Epidermal melanocyte (primary cell): ENCODE measurements at regions not wholly inside any gene's neighbourhood (a gene's known extent, or its start where the extent isn't known, plus 50 kb on each side); places are given as distances from the start of the nearest gene placed in this dataset.
"Not testable (repeated sequence)": the region's sequence is repeated elsewhere in the genome, so short reads cannot be mapped to it uniquely, and the experiment has no call there.

Source experiments
- DNase-seq: peaks from one replicate; pipeline ENCODE4 v3.0.0; 2011; ENCODE audit warnings: low spot score; ENCODE audit not compliant: insufficient read length

- DNase-seq, result not testable (repeated sequence)
Measured at GRCh38 chr7:51386806-51387568, 70.4 kb upstream of the COBL start.

GRCh38 chr7:51386184-51386583 is 69.6 kb upstream of the COBL start:
- DNase-seq, result not testable (repeated sequence)

- not testable (repeated sequence) for DNase-seq
Measured at GRCh38 chr7:51382243-51382642, 65.6 kb upstream of the COBL start.

GRCh38 chr7:51376420-51377092 is 59.9 kb upstream of the COBL start:
- no peak for DNase-seq

GRCh38 chr7:51374936-51375335 is 58.3 kb upstream of the COBL start:
- no peak for DNase-seq

GRCh38 chr7:51373607-51374006 is 57.0 kb upstream of the COBL start:
- not testable (repeated sequence) for DNase-seq

GRCh38 chr7:51369746-51370145 is 53.1 kb upstream of the COBL start:
- DNase-seq, result no peak

GRCh38 chr7:51369228-51369627 is 52.6 kb upstream of the COBL start:
- not testable (repeated sequence) for DNase-seq

- DNase-seq, result no peak
Measured at GRCh38 chr7:51368334-51368733, 51.7 kb upstream of the COBL start.

GRCh38 chr7:51367614-51367968 is 51.0 kb upstream of the COBL start:
- no peak for DNase-seq

- DNase-seq, result peak; percentile 52
Measured at GRCh38 chr7:51366930-51367613, 50.5 kb upstream of the COBL start.
